Astrocyte (in vitro differentiated cells and primary cell): ENCODE measurements at regions not wholly inside any gene's neighbourhood (a gene's known extent, or its start where the extent isn't known, plus 50 kb on each side); places are given as distances from the start of the nearest gene placed in this dataset.

Experiments
- EZH2 ChIP-seq: IDR thresholded peaks from 2 replicates; pipeline ENCODE4 v1.6.1; 2012; ENCODE audit warnings: mild to moderate bottlenecking, low read length, inconsistent platforms; ENCODE audit not compliant: insufficient read depth
- TF ChIP-seq, protein P1 (sequence below): IDR thresholded peaks from 2 replicates; pipeline ENCODE4 v1.5.1; 2011; ENCODE audit warnings: low read depth, mild to moderate bottlenecking, inconsistent platforms, low read length, moderate library complexity; ENCODE audit not compliant: insufficient read depth

DNA sequence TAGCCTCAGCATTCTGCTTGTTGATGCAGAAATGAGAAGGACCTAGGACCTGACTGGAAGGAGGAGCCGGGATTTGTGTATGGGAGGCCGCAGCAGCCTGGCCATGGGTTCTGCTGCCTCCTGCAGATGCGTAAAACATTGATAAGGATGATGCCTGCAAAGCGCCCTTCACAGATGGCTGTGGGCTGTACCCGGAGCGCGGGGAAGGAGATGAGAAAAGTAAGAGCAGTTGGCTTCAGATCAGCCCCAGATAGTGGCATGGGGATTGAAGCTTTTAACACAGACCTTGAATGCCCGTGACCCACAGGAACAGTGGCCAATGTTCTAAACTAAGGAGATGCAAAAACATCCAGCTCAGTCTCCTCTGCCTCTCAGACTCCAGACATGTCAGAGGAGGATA lies 136.4 kb upstream of the KCNG1 start:
- no peak for TF ChIP-seq EZH2
- TF ChIP-seq, protein P1, sequence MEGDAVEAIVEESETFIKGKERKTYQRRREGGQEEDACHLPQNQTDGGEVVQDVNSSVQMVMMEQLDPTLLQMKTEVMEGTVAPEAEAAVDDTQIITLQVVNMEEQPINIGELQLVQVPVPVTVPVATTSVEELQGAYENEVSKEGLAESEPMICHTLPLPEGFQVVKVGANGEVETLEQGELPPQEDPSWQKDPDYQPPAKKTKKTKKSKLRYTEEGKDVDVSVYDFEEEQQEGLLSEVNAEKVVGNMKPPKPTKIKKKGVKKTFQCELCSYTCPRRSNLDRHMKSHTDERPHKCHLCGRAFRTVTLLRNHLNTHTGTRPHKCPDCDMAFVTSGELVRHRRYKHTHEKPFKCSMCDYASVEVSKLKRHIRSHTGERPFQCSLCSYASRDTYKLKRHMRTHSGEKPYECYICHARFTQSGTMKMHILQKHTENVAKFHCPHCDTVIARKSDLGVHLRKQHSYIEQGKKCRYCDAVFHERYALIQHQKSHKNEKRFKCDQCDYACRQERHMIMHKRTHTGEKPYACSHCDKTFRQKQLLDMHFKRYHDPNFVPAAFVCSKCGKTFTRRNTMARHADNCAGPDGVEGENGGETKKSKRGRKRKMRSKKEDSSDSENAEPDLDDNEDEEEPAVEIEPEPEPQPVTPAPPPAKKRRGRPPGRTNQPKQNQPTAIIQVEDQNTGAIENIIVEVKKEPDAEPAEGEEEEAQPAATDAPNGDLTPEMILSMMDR: no peak
